Sigmoid colon (tissue), 6 donors: ENCODE measurements at regions not wholly inside any gene's neighbourhood (a gene's known extent, or its start where the extent isn't known, plus 50 kb on each side); places are given as distances from the start of the nearest gene placed in this dataset.

Experiments
- DNase-seq: peaks from one replicate; pipeline ENCODE4 v3.0.0-alpha.2; 2019
- H3K27ac ChIP-seq, 4 donors: fragments of 200-600 bp; sonication (generic); one replicate each; pipeline ENCODE4 v1.5.1; 2016 to 2019; ENCODE audit warnings: mild to moderate bottlenecking in 1 of 4
- H3K27me3 ChIP-seq, 3 donors: fragments of 200-600 bp; sonication (generic); one replicate each; pipeline ENCODE4 v1.5.1; 2019; ENCODE audit warnings: mild to moderate bottlenecking in 1 of 3
- H3K36me3 ChIP-seq, 4 donors: fragments of 200-600 bp; sonication (generic); one replicate each; pipeline ENCODE4 v1.5.1; 2016 to 2019
- H3K4me1 ChIP-seq, 4 donors: fragments of 200-600 bp; sonication (generic); one replicate each; pipeline ENCODE4 v1.5.1; 2017 to 2019
- H3K4me3 ChIP-seq, 4 donors: fragments of 200-600 bp; sonication (generic); one replicate each; pipeline ENCODE4 v1.5.1; 2017 to 2019; ENCODE audit warnings: mild to moderate bottlenecking in 2 of 4, moderate library complexity in 1 of 4
- H3K9me3 ChIP-seq, 4 donors: fragments of 200-600 bp in 3 of 4; sonication (generic) in 3 of 4; one replicate each; pipeline versions ENCODE4 v1.5.1 to v1.6.1; 2013 to 2019
- EP300 ChIP-seq, 4 donors: sonication (generic); formaldehyde crosslinking; IDR thresholded peaks; one replicate each; pipeline ENCODE4 v1.6.1; 2017; ENCODE audit warnings: antibody characterized with exemption in 4 of 4
- POLR2A ChIP-seq, 2 donors: fragments of 450-650 bp; IDR thresholded peaks; one replicate each; pipeline ENCODE4 v1.6.1; 2016; ENCODE audit warnings: antibody characterized with exemption in 2 of 2, mild to moderate bottlenecking in 2 of 2, moderate library complexity in 2 of 2
- POLR2AphosphoS5 ChIP-seq, 4 donors: sonication (generic); formaldehyde crosslinking; IDR thresholded peaks; one replicate each; pipeline ENCODE4 v1.6.1; 2017; ENCODE audit warnings: antibody characterized with exemption in 4 of 4
- WGBS, 2 donors: extraction: QIAGEN DNeasy Blood & Tissue Kit; methylation state at CpG; one replicate each; pipeline ENCODE4 v1.1.7; 2013; 5-methylcytosine and 5-hydroxymethylcytosine counted together
- intact Hi-C: fragments of 100-400 bp; cut with DNase I; formaldehyde crosslinking; loops from one replicate; pipeline ENCODE4 v1.15.1; 2023
- TF ChIP-seq, protein P1 (sequence below), 4 experiments: fragments of 450-650 bp in 3 of 4; fragments of 200-600 bp in 1 of 4; IDR thresholded peaks; one replicate each; pipeline ENCODE4 v1.5.1; 2016 to 2019; ENCODE audit warnings: antibody characterized with exemption in 4 of 4, mild to moderate bottlenecking in 3 of 4, moderate library complexity in 2 of 4
- donor health status: healthy with polysubstance abuse.
- donor health status: healthy.

DNA sequence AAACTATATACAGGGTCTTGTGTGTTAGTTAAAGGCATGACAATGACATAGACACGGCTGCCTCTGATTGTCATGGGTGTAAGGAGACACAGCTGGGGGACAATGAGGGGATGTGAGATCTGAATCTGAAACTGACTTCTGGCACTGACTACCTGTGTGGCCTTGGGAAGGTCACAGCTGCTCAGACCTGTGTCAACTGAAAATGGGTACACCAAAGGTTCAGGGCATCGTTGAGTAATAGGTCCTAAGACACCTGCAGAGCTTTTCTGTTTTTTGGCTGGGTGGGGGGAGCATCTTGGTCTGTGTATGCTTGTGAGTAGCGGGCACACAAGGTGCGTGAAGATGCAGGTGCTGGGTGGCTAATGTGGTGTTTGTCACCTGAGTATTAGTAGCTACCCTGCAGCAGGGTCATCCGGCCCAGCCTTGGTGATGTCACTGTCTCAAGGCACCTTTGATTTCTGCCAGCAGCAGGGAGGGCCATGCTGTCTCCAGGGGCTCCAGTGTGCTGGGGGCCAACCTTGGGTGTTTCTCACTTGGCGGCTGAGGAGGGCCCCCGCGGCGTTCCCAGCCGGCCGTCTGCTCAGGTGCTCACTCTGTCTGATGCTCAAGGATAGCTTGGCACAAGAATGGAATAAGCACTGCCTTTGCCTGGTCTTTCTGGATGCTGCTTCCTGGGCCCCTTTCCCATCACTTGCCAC lies 53.1 kb upstream of the HS6ST1 start:
- H3K9me3 ChIP-seq = no peaks in the 10 kb centered on the region
- no peak overlapping the region for H3K27ac ChIP-seq
- peak; percentile 52 for DNase-seq
- H3K4me1 ChIP-seq = peaks cover 0 to 48% (median 44%) of the 10 kb centered on the region in 4 donors
- no peaks in the 10 kb centered on the region for H3K36me3 ChIP-seq
- intact Hi-C loops = loop anchor here (2.0 kb wide), 1 partner anchor 23 kb away; no protein-coding TSS in a partner anchor
- TF ChIP-seq POLR2AphosphoS5 (IDR thresholded peaks at IDR 0.05) (no peak), POLR2A (IDR thresholded peaks at IDR 0.05) (no peak), EP300 (IDR thresholded peaks at IDR 0.05) (no peak)
- TF ChIP-seq, protein P1, sequence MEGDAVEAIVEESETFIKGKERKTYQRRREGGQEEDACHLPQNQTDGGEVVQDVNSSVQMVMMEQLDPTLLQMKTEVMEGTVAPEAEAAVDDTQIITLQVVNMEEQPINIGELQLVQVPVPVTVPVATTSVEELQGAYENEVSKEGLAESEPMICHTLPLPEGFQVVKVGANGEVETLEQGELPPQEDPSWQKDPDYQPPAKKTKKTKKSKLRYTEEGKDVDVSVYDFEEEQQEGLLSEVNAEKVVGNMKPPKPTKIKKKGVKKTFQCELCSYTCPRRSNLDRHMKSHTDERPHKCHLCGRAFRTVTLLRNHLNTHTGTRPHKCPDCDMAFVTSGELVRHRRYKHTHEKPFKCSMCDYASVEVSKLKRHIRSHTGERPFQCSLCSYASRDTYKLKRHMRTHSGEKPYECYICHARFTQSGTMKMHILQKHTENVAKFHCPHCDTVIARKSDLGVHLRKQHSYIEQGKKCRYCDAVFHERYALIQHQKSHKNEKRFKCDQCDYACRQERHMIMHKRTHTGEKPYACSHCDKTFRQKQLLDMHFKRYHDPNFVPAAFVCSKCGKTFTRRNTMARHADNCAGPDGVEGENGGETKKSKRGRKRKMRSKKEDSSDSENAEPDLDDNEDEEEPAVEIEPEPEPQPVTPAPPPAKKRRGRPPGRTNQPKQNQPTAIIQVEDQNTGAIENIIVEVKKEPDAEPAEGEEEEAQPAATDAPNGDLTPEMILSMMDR (IDR thresholded peaks at IDR 0.05) = no peak
- WGBS, 2 donors = 86 to 88% methylated on average over 11 of the region's 11 CpGs
- no peaks in the 10 kb centered on the region for H3K27me3 ChIP-seq
- H3K4me3 ChIP-seq = no peak overlapping the region

DNA sequence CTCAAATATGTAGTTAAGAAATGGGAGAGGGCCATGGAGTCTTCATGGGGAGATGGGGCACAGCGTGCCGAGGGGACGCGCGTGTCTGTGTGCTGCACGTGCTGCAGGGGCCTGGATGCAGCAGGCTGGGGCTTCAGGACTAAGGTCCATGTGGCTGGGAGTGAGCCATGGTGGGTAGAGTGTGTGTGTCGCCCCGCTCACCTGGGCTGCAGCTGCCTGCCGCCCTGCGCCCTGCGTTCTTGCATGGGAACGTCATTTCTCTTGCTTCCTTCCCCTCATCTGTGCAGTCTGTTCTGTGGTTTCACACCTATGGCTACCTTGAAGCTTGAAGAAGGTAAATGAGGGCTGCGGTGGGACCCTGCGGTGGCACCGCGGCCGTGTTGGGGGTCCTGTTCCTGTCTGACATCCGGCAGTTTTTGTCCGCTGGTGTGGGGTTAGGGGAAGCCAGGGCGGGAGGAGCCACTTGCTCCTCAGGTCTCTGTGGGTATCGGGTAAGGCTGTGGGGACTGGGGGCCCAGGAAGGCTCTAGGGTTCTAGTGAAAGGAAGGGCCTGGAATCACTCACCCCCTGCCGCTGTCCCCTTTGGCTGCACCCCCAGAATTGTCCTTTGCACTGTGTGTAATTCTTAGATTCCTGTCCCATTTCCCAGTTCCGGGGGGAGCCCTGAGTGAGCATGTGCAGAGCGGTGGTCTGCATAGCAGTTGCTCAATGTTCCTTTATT lies 54.1 kb upstream of the HS6ST1 start:
- Histone ChIP-seq H3K36me3 (no peaks in the 10 kb centered on the region), H3K4me1 (peaks cover 0 to 58% (median 53%) of the 10 kb centered on the region in 4 donors), H3K4me3 (no peak overlapping the region), H3K27me3 (no peaks in the 10 kb centered on the region), H3K9me3 (no peaks in the 10 kb centered on the region), H3K27ac (no peak overlapping the region)
- WGBS, 2 donors = 78 to 89% methylated on average over 24 of the region's 24 CpGs
- peak; percentile 38 for DNase-seq
- intact Hi-C loops = loop anchor here (2.0 kb wide), 1 partner anchor 24 kb away; no protein-coding TSS in a partner anchor
- TF ChIP-seq POLR2A (IDR thresholded peaks at IDR 0.05) (no peak), POLR2AphosphoS5 (IDR thresholded peaks at IDR 0.05) (no peak), EP300 (IDR thresholded peaks at IDR 0.05) (no peak)
- TF ChIP-seq, protein P1 (IDR thresholded peaks at IDR 0.05) = no peak

DNA sequence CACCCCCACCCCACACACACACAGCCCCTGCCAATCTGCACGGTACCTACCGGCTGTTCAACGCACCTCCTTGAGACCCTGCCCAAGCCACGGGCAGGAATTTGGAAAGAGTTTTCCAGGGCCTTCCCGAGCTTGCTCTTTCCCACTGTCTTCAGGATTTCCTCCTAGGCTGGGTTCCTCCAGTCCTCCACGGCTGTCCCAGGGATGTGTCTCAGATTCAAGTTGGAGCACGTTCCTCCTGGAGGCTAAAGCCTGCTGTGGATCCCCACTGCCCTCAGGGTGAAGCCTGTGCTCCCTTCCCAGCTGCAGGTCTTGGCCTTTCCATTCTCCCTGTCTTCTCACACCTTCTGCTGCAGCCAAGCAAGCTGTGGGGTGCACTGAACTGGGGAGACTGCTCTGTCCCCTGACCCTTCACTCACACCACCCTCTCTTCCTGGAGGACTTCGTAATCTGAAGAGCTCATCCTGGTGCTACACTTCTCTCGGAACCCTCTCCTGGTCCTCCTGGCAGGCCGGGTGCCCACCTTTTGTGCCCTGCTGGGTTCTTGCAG lies 54.9 kb upstream of the HS6ST1 start:
- no peaks in the 10 kb centered on the region for H3K36me3 ChIP-seq
- no peak for DNase-seq
- no peaks in the 10 kb centered on the region for H3K27me3 ChIP-seq
- peak overlapping the region; percentile 73 to 81 (median 77) for H3K27ac ChIP-seq
- 87 to 90% methylated on average over 10 of the region's 10 CpGs for WGBS, 2 donors
- intact Hi-C loops = loop anchor here (2.0 kb wide), 1 partner anchor 25 kb away; no protein-coding TSS in a partner anchor
- H3K4me3 ChIP-seq = no peak overlapping the region
- H3K4me1 ChIP-seq = peaks cover 0 to 65% (median 60%) of the 10 kb centered on the region in 4 donors
- no peaks in the 10 kb centered on the region for H3K9me3 ChIP-seq
- TF ChIP-seq POLR2A (IDR thresholded peaks at IDR 0.05) (no peak), EP300 (IDR thresholded peaks at IDR 0.05) (no peak), POLR2AphosphoS5 (IDR thresholded peaks at IDR 0.05) (no peak)
- TF ChIP-seq, protein P1 (IDR thresholded peaks at IDR 0.05) = no peak

DNA sequence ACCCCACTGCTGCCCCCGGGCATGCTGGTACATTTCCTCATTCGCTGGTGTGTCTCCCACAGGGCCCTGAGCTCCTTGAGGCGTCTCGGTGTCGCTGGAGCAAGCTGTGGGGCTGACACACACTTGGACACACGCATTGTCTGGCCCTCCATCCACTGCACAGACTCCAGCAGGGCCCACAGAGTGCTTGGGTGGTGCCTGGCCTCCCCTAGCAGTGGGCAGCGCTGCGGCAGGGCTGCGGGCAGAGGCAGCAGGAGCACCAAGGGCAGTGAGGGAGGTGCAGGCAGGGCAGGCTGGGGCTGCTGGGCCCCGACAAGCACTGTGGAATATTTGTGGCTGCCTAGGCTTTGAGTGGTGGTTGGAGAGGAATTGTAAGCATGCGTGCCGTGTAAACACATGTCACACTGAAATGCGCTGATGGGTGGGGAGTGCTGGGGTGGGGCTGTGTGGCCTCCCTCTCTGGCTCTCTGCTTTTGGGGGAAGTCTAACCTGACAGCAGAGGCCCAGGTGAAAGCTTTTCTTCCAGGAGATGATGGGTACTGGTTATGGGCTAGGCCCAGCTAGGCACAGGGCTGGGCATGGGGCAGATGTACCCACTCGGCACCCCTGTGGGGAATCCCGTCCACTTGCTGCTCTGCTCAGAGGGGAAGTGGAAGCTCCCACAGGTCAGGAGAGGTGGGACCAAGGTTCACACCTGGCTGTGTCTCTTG lies 55.5 kb upstream of the HS6ST1 start:
- H3K4me1 ChIP-seq = peaks cover 0 to 71% (median 67%) of the 10 kb centered on the region in 4 donors
- no peaks in the 10 kb centered on the region for H3K36me3 ChIP-seq

More for the DNA sequence above, 55.5 kb upstream of the HS6ST1 start:
- intact Hi-C loops = loop anchor here (2.0 kb wide), 1 partner anchor 51 kb away; no protein-coding TSS in a partner anchor
- no peaks in the 10 kb centered on the region for H3K27me3 ChIP-seq
- no peaks in the 10 kb centered on the region for H3K9me3 ChIP-seq
- H3K27ac ChIP-seq = peak overlapping the region; percentile 73 to 81 (median 77)
- 81% methylated on average over 15 of the region's 15 CpGs for WGBS, 2 donors
- no peak overlapping the region for H3K4me3 ChIP-seq
- DNase-seq = no peak
- TF ChIP-seq, protein P1 (IDR thresholded peaks at IDR 0.05) = no peak
- TF ChIP-seq POLR2AphosphoS5 (IDR thresholded peaks at IDR 0.05) = peak in 2 of 4 donors; percentile 49 to 50
- TF ChIP-seq EP300 (IDR thresholded peaks at IDR 0.05) = peak in 1 of 4 donors; percentile 18
- TF ChIP-seq POLR2A (IDR thresholded peaks at IDR 0.05) = no peak
